ENCODE measurements at regions not wholly inside any gene's neighbourhood (a gene's known extent, or its start where the extent isn't known, plus 50 kb on each side); places are given as distances from the start of the nearest gene placed in this dataset.

GRCh38 chr20:40806929-40807820 is 118.1 kb upstream of the MAFB start:
- DNase-seq (ENCODE audit: low read depth) = no peak

GRCh38 chr20:40807821-40808170 is 118.8 kb upstream of the MAFB start:
- DNase-seq (ENCODE audit: low read depth) = no peak

GRCh38 chr20:40808936-40809335 is 119.9 kb upstream of the MAFB start:
- DNase-seq (ENCODE audit: low read depth) = no peak

- DNase-seq (ENCODE audit: low read depth) = no peak
Measured at GRCh38 chr20:40809361-40809760, 120.3 kb upstream of the MAFB start.

GRCh38 chr20:40810332-40811000 is 121.4 kb upstream of the MAFB start:
- DNase-seq (ENCODE audit: low read depth) = no peak

- DNase-seq (ENCODE audit: low read depth) = no peak
Measured at GRCh38 chr20:40811004-40811403, 122.0 kb upstream of the MAFB start.

- no peak for DNase-seq (ENCODE audit: low read depth)
Measured at GRCh38 chr20:40811660-40812414, 122.8 kb upstream of the MAFB start.

GRCh38 chr20:40812415-40812925 is 123.4 kb upstream of the MAFB start:
- DNase-seq (ENCODE audit: low read depth) = no peak

GRCh38 chr20:40813029-40813431 is 124.0 kb upstream of the MAFB start:
- DNase-seq (ENCODE audit: low read depth) = no peak

- no peak for DNase-seq (ENCODE audit: low read depth)
Measured at GRCh38 chr20:40813708-40814630, 124.9 kb upstream of the MAFB start.

GRCh38 chr20:40814631-40814960 is 125.6 kb upstream of the MAFB start:
- DNase-seq (ENCODE audit: low read depth) = no peak

- DNase-seq (ENCODE audit: low read depth) = no peak
Measured at GRCh38 chr20:40815156-40816038, 126.4 kb upstream of the MAFB start.

- no peak for DNase-seq (ENCODE audit: low read depth)
Measured at GRCh38 chr20:40816039-40816352, 127.0 kb upstream of the MAFB start.

- DNase-seq (ENCODE audit: low read depth) = no peak
Measured at GRCh38 chr20:40821429-40821828, 132.4 kb upstream of the MAFB start.

- DNase-seq (ENCODE audit: low read depth) = no peak
Measured at GRCh38 chr20:40826699-40827098, 137.7 kb upstream of the MAFB start.

GRCh38 chr20:40835321-40835720 is 146.3 kb upstream of the MAFB start:
- DNase-seq (ENCODE audit: low read depth) = no peak

GRCh38 chr20:40838509-40838908 is 149.5 kb upstream of the MAFB start:
- no peak for DNase-seq (ENCODE audit: low read depth)

- DNase-seq (ENCODE audit: low read depth) = no peak
Measured at GRCh38 chr20:40843251-40843650, 154.2 kb upstream of the MAFB start.

GRCh38 chr20:40844332-40844731 is 155.3 kb upstream of the MAFB start:
- no peak for DNase-seq (ENCODE audit: low read depth)

- DNase-seq (ENCODE audit: low read depth) = no peak
Measured at GRCh38 chr20:40848096-40848495, 159.1 kb upstream of the MAFB start.

Measured in LHCN-M2 (cell line).